ENCODE measurements at regions not wholly inside any gene's neighbourhood (a gene's known extent, or its start where the extent isn't known, plus 50 kb on each side); places are given as distances from the start of the nearest gene placed in this dataset.

DNA sequence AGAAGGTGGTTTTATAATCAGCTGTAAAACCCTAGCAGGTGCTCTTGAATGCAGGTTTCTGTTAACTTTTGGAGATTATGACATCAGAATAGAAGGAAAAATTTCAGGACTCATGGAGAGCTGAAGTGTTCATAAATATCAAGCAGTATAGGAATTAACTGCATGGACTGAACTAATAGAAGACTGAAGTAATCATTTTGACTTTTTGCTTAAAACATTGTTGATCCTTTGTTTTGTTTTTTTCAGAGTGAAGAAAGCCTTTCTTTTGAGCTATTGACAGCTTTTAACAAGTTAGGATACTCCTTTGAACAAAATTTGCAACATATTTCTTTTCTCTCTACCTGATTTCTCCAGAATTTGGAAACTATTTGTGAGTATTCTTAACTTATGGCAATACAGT lies 70.6 kb upstream of the DAZL start (continued):
- TF ChIP-seq NANOG (IDR thresholded peaks at IDR 0.05; ENCODE audit: borderline replicate concordance) (no peak), ZNF114 (CRISPR knock-in tag; IDR thresholded peaks at IDR 0.05) (no peak), POLR2AphosphoS5 (IDR thresholded peaks at IDR 0.05; ENCODE audit: low read depth) (no peak), CREB1 (CRISPR knock-in tag; IDR thresholded peaks at IDR 0.05; ENCODE audit: low read depth) (no peak), EZH2phosphoT487 (IDR thresholded peaks at IDR 0.05; ENCODE audit: unreplicated experiment) (no peak)

- H3K4me3 Mint-ChIP-seq, result no peak overlapping the region
- H4K20me1 ChIP-seq (replicated peaks; ENCODE audit: insufficient read depth), result no peaks in the 10 kb centered on the region
- no peak overlapping the region for H2AFZ ChIP-seq
- ATAC-seq (peak; percentile 60), DNase-seq (ENCODE audit: low spot score) (peak; percentile 30)
- peaks cover 16% of the 10 kb centered on the region for H3F3A ChIP-seq (replicated peaks; ENCODE audit: low read depth)
- H3K27me3 ChIP-seq (ENCODE audit: insufficient read depth), result no peaks in the 10 kb centered on the region
- peaks cover 73% of the 10 kb centered on the region for H3K9me3 Mint-ChIP-seq
- H3K27ac ChIP-seq (ENCODE audit: low read depth), result peak overlapping the region; percentile 88
- H3K27ac Mint-ChIP-seq, result peak overlapping the region; percentile 59
- peaks cover 6% of the 10 kb centered on the region; the same call in 1 of the 2 replicates for H3K36me3 ChIP-seq (ENCODE audit: insufficient read depth)
- H3K4me2 ChIP-seq, result no peak overlapping the region
- no peaks in the 10 kb centered on the region for H3K4me1 ChIP-seq (ENCODE audit: insufficient read depth)
- peaks cover 18% of the 10 kb centered on the region for H3K9me2 ChIP-seq (ENCODE audit: insufficient read depth)
- peaks cover 81% of the 10 kb centered on the region for H3K36me3 Mint-ChIP-seq (ENCODE audit: low read depth)
- H3K79me2 ChIP-seq (replicated peaks; ENCODE audit: insufficient read depth), result no peaks in the 10 kb centered on the region
- H3K4me1 Mint-ChIP-seq, result peaks cover 15% of the 10 kb centered on the region
- H3K27me3 Mint-ChIP-seq (ENCODE audit: insufficient read depth, low read depth, poor library complexity), result peaks cover 2% of the 10 kb centered on the region
- no peak for TF ChIP-seq NANOG (IDR thresholded peaks at IDR 0.05; ENCODE audit: borderline replicate concordance)
- TF ChIP-seq ZNF114 (CRISPR knock-in tag; IDR thresholded peaks at IDR 0.05), result 0 out of 2 replicates have a peak, but pooled peaks have one; percentile 44
- TF ChIP-seq REST (IDR thresholded peaks at IDR 0.05; ENCODE audit: unreplicated experiment), result no peak
- TF ChIP-seq, protein P1, sequence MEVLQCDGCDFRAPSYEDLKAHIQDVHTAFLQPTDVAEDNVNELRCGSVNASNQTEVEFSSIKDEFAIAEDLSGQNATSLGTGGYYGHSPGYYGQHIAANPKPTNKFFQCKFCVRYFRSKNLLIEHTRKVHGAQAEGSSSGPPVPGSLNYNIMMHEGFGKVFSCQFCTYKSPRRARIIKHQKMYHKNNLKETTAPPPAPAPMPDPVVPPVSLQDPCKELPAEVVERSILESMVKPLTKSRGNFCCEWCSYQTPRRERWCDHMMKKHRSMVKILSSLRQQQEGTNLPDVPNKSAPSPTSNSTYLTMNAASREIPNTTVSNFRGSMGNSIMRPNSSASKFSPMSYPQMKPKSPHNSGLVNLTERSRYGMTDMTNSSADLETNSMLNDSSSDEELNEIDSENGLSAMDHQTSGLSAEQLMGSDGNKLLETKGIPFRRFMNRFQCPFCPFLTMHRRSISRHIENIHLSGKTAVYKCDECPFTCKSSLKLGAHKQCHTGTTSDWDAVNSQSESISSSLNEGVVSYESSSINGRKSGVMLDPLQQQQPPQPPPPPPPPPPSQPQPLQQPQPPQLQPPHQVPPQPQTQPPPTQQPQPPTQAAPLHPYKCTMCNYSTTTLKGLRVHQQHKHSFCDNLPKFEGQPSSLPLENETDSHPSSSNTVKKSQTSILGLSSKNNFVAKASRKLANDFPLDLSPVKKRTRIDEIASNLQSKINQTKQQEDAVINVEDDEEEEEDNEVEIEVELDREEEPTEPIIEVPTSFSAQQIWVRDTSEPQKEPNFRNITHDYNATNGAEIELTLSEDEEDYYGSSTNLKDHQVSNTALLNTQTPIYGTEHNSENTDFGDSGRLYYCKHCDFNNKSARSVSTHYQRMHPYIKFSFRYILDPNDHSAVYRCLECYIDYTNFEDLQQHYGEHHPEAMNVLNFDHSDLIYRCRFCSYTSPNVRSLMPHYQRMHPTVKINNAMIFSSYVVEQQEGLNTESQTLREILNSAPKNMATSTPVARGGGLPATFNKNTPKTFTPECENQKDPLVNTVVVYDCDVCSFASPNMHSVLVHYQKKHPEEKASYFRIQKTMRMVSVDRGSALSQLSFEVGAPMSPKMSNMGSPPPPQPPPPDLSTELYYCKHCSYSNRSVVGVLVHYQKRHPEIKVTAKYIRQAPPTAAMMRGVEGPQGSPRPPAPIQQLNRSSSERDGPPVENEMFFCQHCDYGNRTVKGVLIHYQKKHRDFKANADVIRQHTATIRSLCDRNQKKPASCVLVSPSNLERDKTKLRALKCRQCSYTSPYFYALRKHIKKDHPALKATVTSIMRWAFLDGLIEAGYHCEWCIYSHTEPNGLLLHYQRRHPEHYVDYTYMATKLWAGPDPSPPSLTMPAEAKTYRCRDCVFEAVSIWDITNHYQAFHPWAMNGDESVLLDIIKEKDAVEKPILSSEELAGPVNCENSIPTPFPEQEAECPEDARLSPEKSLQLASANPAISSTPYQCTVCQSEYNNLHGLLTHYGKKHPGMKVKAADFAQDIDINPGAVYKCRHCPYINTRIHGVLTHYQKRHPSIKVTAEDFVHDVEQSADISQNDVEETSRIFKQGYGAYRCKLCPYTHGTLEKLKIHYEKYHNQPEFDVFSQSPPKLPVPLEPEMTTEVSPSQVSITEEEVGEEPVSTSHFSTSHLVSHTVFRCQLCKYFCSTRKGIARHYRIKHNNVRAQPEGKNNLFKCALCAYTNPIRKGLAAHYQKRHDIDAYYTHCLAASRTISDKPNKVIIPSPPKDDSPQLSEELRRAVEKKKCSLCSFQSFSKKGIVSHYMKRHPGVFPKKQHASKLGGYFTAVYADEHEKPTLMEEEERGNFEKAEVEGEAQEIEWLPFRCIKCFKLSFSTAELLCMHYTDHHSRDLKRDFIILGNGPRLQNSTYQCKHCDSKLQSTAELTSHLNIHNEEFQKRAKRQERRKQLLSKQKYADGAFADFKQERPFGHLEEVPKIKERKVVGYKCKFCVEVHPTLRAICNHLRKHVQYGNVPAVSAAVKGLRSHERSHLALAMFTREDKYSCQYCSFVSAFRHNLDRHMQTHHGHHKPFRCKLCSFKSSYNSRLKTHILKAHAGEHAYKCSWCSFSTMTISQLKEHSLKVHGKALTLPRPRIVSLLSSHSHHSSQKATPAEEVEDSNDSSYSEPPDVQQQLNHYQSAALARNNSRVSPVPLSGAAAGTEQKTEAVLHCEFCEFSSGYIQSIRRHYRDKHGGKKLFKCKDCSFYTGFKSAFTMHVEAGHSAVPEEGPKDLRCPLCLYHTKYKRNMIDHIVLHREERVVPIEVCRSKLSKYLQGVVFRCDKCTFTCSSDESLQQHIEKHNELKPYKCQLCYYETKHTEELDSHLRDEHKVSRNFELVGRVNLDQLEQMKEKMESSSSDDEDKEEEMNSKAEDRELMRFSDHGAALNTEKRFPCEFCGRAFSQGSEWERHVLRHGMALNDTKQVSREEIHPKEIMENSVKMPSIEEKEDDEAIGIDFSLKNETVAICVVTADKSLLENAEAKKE (CRISPR knock-in tag; IDR thresholded peaks at IDR 0.05), result no peak
- H3K4me3 ChIP-seq, result no peak overlapping the region
Measured at GRCh38 chr3:16686679-16687078, 81.5 kb upstream of the DAZL start.

Measured in GM23338 (cell line).